ENCODE measurements at regions not wholly inside any gene's neighbourhood (a gene's known extent, or its start where the extent isn't known, plus 50 kb on each side); places are given as distances from the start of the nearest gene placed in this dataset.

DNA sequence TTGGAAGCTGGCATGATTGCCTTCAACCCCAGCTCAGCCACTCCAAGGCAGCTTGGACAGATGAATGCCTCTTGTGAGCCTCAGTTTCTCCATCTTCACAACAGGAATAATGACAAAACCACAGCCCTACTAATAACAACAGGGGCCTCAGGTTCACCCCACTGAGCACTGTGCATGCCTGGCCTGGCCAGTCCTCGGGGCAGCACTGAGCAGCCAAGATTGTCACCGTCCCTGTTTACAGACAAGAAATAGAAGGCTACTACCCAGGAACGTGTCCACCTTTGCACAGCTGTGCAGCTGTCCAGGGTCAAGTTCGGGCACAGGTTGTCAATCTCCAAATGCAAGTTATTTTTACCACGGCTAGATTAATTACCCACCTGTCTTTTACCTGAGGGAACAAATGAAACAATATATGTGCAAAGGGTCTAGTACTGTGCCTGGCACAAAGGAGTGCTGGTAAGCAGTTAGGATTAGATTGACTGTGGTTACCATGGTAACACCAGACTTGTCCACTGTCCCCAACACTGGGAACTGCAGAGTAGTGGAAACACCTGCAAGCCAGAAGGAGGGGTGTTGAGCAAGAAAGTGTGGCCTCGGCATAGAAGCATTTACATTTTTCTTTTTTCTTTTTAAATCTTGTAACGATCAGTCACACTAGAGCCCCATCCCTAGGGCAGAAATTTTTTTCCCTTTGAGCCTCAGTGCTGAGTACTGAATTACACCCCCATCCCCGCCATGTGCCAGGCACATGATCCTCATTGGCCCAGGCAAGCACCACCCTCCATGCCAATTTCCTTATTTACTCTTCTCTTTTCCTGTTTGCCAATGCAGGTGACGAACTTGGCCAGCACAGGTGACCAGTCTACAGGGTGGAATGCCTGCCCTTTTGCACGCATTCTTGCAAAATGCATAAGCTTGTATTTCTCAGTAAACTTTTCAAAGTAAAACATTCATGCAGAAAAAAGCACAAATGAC is 66.3 kb upstream of the SLC6A6 start:
- TF ChIP-seq, protein P1, sequence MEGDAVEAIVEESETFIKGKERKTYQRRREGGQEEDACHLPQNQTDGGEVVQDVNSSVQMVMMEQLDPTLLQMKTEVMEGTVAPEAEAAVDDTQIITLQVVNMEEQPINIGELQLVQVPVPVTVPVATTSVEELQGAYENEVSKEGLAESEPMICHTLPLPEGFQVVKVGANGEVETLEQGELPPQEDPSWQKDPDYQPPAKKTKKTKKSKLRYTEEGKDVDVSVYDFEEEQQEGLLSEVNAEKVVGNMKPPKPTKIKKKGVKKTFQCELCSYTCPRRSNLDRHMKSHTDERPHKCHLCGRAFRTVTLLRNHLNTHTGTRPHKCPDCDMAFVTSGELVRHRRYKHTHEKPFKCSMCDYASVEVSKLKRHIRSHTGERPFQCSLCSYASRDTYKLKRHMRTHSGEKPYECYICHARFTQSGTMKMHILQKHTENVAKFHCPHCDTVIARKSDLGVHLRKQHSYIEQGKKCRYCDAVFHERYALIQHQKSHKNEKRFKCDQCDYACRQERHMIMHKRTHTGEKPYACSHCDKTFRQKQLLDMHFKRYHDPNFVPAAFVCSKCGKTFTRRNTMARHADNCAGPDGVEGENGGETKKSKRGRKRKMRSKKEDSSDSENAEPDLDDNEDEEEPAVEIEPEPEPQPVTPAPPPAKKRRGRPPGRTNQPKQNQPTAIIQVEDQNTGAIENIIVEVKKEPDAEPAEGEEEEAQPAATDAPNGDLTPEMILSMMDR (conservative IDR thresholded peaks at IDR 0.05), result 0 out of 3 replicates have a peak, but pooled peaks have one; percentile 13
- no peak overlapping the region for H3K9ac ChIP-seq (ENCODE audit: extremely low read depth, insufficient read length, low read length)

More for the DNA sequence above, 66.3 kb upstream of the SLC6A6 start:
- no CpG with 5 or more reads among the region's 10 CpGs for WGBS (ENCODE audit: extremely low coverage, insufficient read length, low lambda C conversion rate)
- Histone ChIP-seq H3K27ac (ENCODE audit: insufficient read length, low read depth, low read length) (no peak overlapping the region), H3K4me1 (ENCODE audit: insufficient read depth, low read length) (no peaks in the 10 kb centered on the region), H2AK5ac (ENCODE audit: insufficient read length, low read length) (no peak overlapping the region), H4K8ac (replicated peaks; ENCODE audit: insufficient read length, low read depth, low read length) (no peak overlapping the region), H3K18ac (ENCODE audit: insufficient read length, low read depth, low read length) (no peak overlapping the region), H2BK15ac (ENCODE audit: low read depth, low read length) (no peak overlapping the region), H3K79me2 (ENCODE audit: insufficient read depth, low read length) (no peaks in the 10 kb centered on the region), H3K27me3 (ENCODE audit: insufficient read depth, low read length) (no peaks in the 10 kb centered on the region), H3K79me1 (ENCODE audit: insufficient read depth, low read depth, low read length, poor library complexity, severe bottlenecking) (no peaks in the 10 kb centered on the region), H3K4me2 (ENCODE audit: insufficient read depth, insufficient read length, low read length) (no peak overlapping the region), H2BK5ac (ENCODE audit: insufficient read length, low read length) (no peak overlapping the region), H4K20me1 (ENCODE audit: control insufficient read depth, insufficient read depth, insufficient read length) (no peaks in the 10 kb centered on the region), H3K23me2 (ENCODE audit: insufficient read length, low read depth, low read length, poor library complexity, severe bottlenecking) (no peaks in the 10 kb centered on the region), H3K4ac (ENCODE audit: low read depth, low read length) (no peak overlapping the region), H3K9me3 (ENCODE audit: control insufficient read depth, low read depth, low read length) (no peaks in the 10 kb centered on the region), H2BK120ac (ENCODE audit: low read depth, low read length, poor library complexity, severe bottlenecking) (no peak overlapping the region), H3K14ac (ENCODE audit: insufficient read depth, low read length) (peak overlapping the region; percentile 28; the same call in 1 of the 2 replicates), H3K56ac (ENCODE audit: insufficient read length, low read depth, low read length) (no peak overlapping the region), H2AFZ (ENCODE audit: low read length) (no peak overlapping the region), H3K23ac (ENCODE audit: insufficient read length, low read depth, low read length) (no peak overlapping the region), H4K5ac (ENCODE audit: insufficient read length, low read depth, low read length) (no peak overlapping the region), H2BK12ac (ENCODE audit: insufficient read length, low read depth, low read length) (no peak overlapping the region), H3T11ph (ENCODE audit: low read length) (no peak overlapping the region), H4K91ac (ENCODE audit: insufficient read length, low read depth, low read length) (no peak overlapping the region), H2BK20ac (ENCODE audit: low read depth, low read length, poor library complexity, severe bottlenecking) (no peak overlapping the region)
- Mint-ChIP-seq H3K27me3 (ENCODE audit: low read depth) (peaks cover 18% of the 10 kb centered on the region), H3K36me3 (ENCODE audit: insufficient read depth in 1 of 3, low read depth in 3 of 3) (peaks cover 0 to 2% (median 0%) of the 10 kb centered on the region in 3 experiments; a peak in 1 of 7 replicates), H3K9me3 (peaks cover 0 to 2% of the 10 kb centered on the region in 2 experiments; a peak in 2 of 5 replicates), H3K27ac (no peak overlapping the region; a peak in 1 of 7 replicates), H3K4me3 (no peak overlapping the region), H3K4me1 (peaks cover 8 to 13% of the 10 kb centered on the region in 2 experiments)
- no peak for DNase-seq
